Liver (tissue), 8 donors: ENCODE measurements at regions not wholly inside any gene's neighbourhood (a gene's known extent, or its start where the extent isn't known, plus 50 kb on each side); places are given as distances from the start of the nearest gene placed in this dataset.

Experiments
- DNase-seq: peaks from one replicate; pipeline ENCODE4 v3.0.0-alpha.2; 2017; ENCODE audit warnings: low spot score
- H3K27ac ChIP-seq, 2 donors: one replicate each; pipeline ENCODE4 v1.7.0; 2013; ENCODE audit warnings: inconsistent platforms in 2 of 2, low read length in 2 of 2, control low read depth in 1 of 2, low read depth in 1 of 2, mild to moderate bottlenecking in 1 of 2
- H3K27me3 ChIP-seq, 4 donors: one replicate each; pipeline versions ENCODE4 v1.6.1 to v1.7.0; 2013; ENCODE audit warnings: low read length in 3 of 4, inconsistent platforms in 1 of 4, mild to moderate bottlenecking in 1 of 4, moderate library complexity in 1 of 4; ENCODE audit not compliant: control insufficient read depth in 4 of 4, insufficient read depth in 4 of 4
- H3K36me3 ChIP-seq, 4 donors: one replicate each; pipeline versions ENCODE4 v1.6.1 to v1.7.0; 2013; ENCODE audit warnings: low read length in 3 of 4, mild to moderate bottlenecking in 3 of 4, low read depth in 1 of 4, moderate library complexity in 1 of 4; ENCODE audit not compliant: control insufficient read depth in 4 of 4, insufficient read depth in 3 of 4
- H3K4me1 ChIP-seq, 4 donors: one replicate each; pipeline versions ENCODE4 v1.6.1 to v1.7.0; 2013; ENCODE audit warnings: low read length in 3 of 4, mild to moderate bottlenecking in 3 of 4, moderate library complexity in 1 of 4; ENCODE audit not compliant: control insufficient read depth in 4 of 4, insufficient read depth in 4 of 4
- H3K4me3 ChIP-seq, 3 donors: one replicate each; pipeline versions ENCODE4 v1.6.1 to v1.7.0; 2013; ENCODE audit warnings: low read length in 3 of 3, control low read depth in 1 of 3, low read depth in 1 of 3, mild to moderate bottlenecking in 1 of 3
- H3K9ac ChIP-seq, 2 donors: one replicate each; pipeline ENCODE4 v1.7.0; 2013; ENCODE audit warnings: low read length in 2 of 2, mild to moderate bottlenecking in 2 of 2, moderate library complexity in 2 of 2, control low read depth in 1 of 2, low read depth in 1 of 2
- H3K9me3 ChIP-seq, 4 donors: one replicate each; pipeline versions ENCODE4 v1.6.1 to v1.7.0; 2013; ENCODE audit warnings: low read length in 3 of 4; ENCODE audit not compliant: control insufficient read depth in 4 of 4
- ATF3 ChIP-seq: IDR thresholded peaks from 2 replicates; pipeline ENCODE4 v1.6.1; 2016; ENCODE audit warnings: antibody characterized with exemption
- EGR1 ChIP-seq, 2 donors: IDR thresholded peaks; 2 replicates each; pipeline ENCODE4 v1.6.1; 2016 to 2018; ENCODE audit warnings: antibody characterized with exemption in 2 of 2, low read depth in 2 of 2
- FOXA1 ChIP-seq: IDR thresholded peaks from 2 replicates; pipeline ENCODE4 v1.6.1; 2016; ENCODE audit warnings: antibody characterized with exemption
- FOXA2 ChIP-seq: IDR thresholded peaks from 2 replicates; pipeline ENCODE4 v1.6.1; 2016; ENCODE audit warnings: antibody characterized with exemption
- GABPA ChIP-seq, 2 donors: IDR thresholded peaks in 1 of 2; conservative IDR thresholded peaks in 1 of 2; 2 replicates each; pipeline ENCODE4 v1.6.1; 2016; ENCODE audit warnings: antibody characterized with exemption in 2 of 2, mild to moderate bottlenecking in 1 of 2, moderate library complexity in 1 of 2
- HNF4A ChIP-seq, 2 donors: conservative IDR thresholded peaks; 2 replicates each; pipeline ENCODE4 v1.6.1; 2016; ENCODE audit warnings: antibody characterized with exemption in 2 of 2, mild to moderate bottlenecking in 2 of 2
- HNF4G ChIP-seq: IDR thresholded peaks from 2 replicates; pipeline ENCODE4 v1.6.1; 2016; ENCODE audit warnings: antibody characterized with exemption
- JUND ChIP-seq, 2 donors: IDR thresholded peaks; 2 replicates each; pipeline ENCODE4 v1.6.1; 2016; ENCODE audit warnings: antibody characterized with exemption in 2 of 2
- MAX ChIP-seq: IDR thresholded peaks from 2 replicates; pipeline ENCODE4 v1.6.1; 2016; ENCODE audit warnings: antibody characterized with exemption
- NR2F2 ChIP-seq: IDR thresholded peaks from 2 replicates; pipeline ENCODE4 v1.6.1; 2016; ENCODE audit warnings: antibody characterized with exemption
- RAD21 ChIP-seq, 2 donors: IDR thresholded peaks; 2 replicates each; pipeline ENCODE4 v1.6.1; 2016; ENCODE audit warnings: antibody characterized with exemption in 2 of 2, mild to moderate bottlenecking in 2 of 2
- RXRA ChIP-seq, 2 donors: IDR thresholded peaks; 2 replicates each; pipeline ENCODE4 v1.6.1; 2017 to 2018; ENCODE audit warnings: antibody characterized with exemption in 2 of 2, mild to moderate bottlenecking in 1 of 2
- SP1 ChIP-seq: IDR thresholded peaks from 2 replicates; pipeline ENCODE4 v1.6.1; 2018; ENCODE audit warnings: antibody characterized with exemption, mild to moderate bottlenecking
- TAF1 ChIP-seq: conservative IDR thresholded peaks from 2 replicates; pipeline ENCODE4 v1.6.1; 2016; ENCODE audit warnings: antibody characterized with exemption, mild to moderate bottlenecking
- YY1 ChIP-seq: IDR thresholded peaks from 2 replicates; pipeline ENCODE4 v1.6.1; 2016; ENCODE audit warnings: antibody characterized with exemption, mild to moderate bottlenecking
- ZBTB33 ChIP-seq: IDR thresholded peaks from 2 replicates; pipeline ENCODE4 v1.6.1; 2016; ENCODE audit warnings: antibody characterized with exemption
- WGBS: extraction: QIAGEN DNeasy Blood & Tissue Kit; methylation state at CpG from one replicate; pipeline ENCODE4 v1.1.7; 2013; 5-methylcytosine and 5-hydroxymethylcytosine counted together
- TF ChIP-seq, protein P1 (sequence below): fragments of 150-350 bp; IDR thresholded peaks from 2 replicates; pipeline ENCODE4 v1.5.1; 2017; ENCODE audit warnings: improper control_type of control experiment, low read depth, low read length; ENCODE audit not compliant: missing input control
- TF ChIP-seq, protein P2 (sequence below): IDR thresholded peaks from 2 replicates; pipeline ENCODE4 v1.6.1; 2016; ENCODE audit warnings: antibody characterized with exemption, mild to moderate bottlenecking
- donor health status: healthy.
- donor health status: healthy.
- donor health status: healthy.
- donor health status: healthy.
- donor health status: healthy.

DNA sequence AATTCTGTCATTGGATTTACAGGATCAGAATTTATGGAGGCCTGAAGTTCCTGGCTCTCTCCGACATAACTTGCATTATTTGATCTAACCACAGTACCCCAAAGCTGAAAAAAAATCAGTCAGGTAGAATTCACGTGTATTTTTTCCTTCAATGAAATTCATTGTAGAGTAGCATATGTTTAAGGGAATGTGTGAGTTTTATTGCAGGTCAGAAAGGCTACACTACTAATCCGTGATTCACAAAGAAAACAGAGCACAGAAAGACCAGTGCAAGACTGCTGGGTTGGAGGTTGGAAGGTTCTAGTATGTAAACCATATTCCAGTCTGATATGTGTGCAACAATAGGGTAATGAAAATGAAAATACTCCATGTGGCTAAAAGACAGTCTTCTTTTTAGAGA is 247.0 kb upstream of the FERD3L start:
- H3K4me1 ChIP-seq, result no peaks in the 10 kb centered on the region
- no peak for TF ChIP-seq TAF1
- no peak for TF ChIP-seq MAX
- TF ChIP-seq YY1, result no peak
- TF ChIP-seq SP1, result no peak
- no peak for TF ChIP-seq HNF4G
- TF ChIP-seq, protein P1, sequence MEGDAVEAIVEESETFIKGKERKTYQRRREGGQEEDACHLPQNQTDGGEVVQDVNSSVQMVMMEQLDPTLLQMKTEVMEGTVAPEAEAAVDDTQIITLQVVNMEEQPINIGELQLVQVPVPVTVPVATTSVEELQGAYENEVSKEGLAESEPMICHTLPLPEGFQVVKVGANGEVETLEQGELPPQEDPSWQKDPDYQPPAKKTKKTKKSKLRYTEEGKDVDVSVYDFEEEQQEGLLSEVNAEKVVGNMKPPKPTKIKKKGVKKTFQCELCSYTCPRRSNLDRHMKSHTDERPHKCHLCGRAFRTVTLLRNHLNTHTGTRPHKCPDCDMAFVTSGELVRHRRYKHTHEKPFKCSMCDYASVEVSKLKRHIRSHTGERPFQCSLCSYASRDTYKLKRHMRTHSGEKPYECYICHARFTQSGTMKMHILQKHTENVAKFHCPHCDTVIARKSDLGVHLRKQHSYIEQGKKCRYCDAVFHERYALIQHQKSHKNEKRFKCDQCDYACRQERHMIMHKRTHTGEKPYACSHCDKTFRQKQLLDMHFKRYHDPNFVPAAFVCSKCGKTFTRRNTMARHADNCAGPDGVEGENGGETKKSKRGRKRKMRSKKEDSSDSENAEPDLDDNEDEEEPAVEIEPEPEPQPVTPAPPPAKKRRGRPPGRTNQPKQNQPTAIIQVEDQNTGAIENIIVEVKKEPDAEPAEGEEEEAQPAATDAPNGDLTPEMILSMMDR, result no peak
- no peak for TF ChIP-seq FOXA1
- TF ChIP-seq NR2F2, result no peak
- TF ChIP-seq EGR1 (IDR thresholded peaks at IDR 0.05; ENCODE audit: low read depth in 2 of 2), result no peak
- TF ChIP-seq FOXA2, result no peak
- no peak for TF ChIP-seq RAD21 (IDR thresholded peaks at IDR 0.05)
- TF ChIP-seq, protein P2, sequence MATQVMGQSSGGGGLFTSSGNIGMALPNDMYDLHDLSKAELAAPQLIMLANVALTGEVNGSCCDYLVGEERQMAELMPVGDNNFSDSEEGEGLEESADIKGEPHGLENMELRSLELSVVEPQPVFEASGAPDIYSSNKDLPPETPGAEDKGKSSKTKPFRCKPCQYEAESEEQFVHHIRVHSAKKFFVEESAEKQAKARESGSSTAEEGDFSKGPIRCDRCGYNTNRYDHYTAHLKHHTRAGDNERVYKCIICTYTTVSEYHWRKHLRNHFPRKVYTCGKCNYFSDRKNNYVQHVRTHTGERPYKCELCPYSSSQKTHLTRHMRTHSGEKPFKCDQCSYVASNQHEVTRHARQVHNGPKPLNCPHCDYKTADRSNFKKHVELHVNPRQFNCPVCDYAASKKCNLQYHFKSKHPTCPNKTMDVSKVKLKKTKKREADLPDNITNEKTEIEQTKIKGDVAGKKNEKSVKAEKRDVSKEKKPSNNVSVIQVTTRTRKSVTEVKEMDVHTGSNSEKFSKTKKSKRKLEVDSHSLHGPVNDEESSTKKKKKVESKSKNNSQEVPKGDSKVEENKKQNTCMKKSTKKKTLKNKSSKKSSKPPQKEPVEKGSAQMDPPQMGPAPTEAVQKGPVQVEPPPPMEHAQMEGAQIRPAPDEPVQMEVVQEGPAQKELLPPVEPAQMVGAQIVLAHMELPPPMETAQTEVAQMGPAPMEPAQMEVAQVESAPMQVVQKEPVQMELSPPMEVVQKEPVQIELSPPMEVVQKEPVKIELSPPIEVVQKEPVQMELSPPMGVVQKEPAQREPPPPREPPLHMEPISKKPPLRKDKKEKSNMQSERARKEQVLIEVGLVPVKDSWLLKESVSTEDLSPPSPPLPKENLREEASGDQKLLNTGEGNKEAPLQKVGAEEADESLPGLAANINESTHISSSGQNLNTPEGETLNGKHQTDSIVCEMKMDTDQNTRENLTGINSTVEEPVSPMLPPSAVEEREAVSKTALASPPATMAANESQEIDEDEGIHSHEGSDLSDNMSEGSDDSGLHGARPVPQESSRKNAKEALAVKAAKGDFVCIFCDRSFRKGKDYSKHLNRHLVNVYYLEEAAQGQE, result no peak
- TF ChIP-seq HNF4A (conservative IDR thresholded peaks at IDR 0.05), result no peak
- TF ChIP-seq ATF3, result no peak
- no peak for TF ChIP-seq JUND (IDR thresholded peaks at IDR 0.05)
- no peak for TF ChIP-seq ZBTB33
- no peak for TF ChIP-seq RXRA (IDR thresholded peaks at IDR 0.05)
- no peak for TF ChIP-seq GABPA (IDR thresholded peaks at IDR 0.05 in 1 of 2, conservative IDR thresholded peaks at IDR 0.05 in 1 of 2)
- no peak overlapping the region for H3K9ac ChIP-seq
- H3K4me3 ChIP-seq, result no peak overlapping the region
- WGBS, result 64% methylated on average over 3 of the region's 3 CpGs
- H3K36me3 ChIP-seq, result no peaks in the 10 kb centered on the region
- no peaks in the 10 kb centered on the region for H3K9me3 ChIP-seq
- no peaks in the 10 kb centered on the region for H3K27me3 ChIP-seq
- H3K27ac ChIP-seq, result no peak overlapping the region
- no peak for DNase-seq
